ENCODE measurements at regions not wholly inside any gene's neighbourhood (a gene's known extent, or its start where the extent isn't known, plus 50 kb on each side); places are given as distances from the start of the nearest gene placed in this dataset.

- DNase-seq: no peak
- TF ChIP-seq CTCF (IDR thresholded peaks at IDR 0.05; ENCODE audit: borderline replicate concordance): no peak
- no peak overlapping the region for H3K27ac ChIP-seq (replicated peaks)
- H3K4me3 ChIP-seq: no peak overlapping the region
- intact Hi-C loops (cut with micrococcal nuclease): no loop called here
- H3K27me3 ChIP-seq (ENCODE audit: low read depth): peaks cover 54% of the 10 kb centered on the region
- H3K4me1 ChIP-seq: no peaks in the 10 kb centered on the region
- H3K36me3 ChIP-seq: no peaks in the 10 kb centered on the region
- peaks cover 37% of the 10 kb centered on the region for H3K9me3 ChIP-seq (replicated peaks)
These were observed 50.3 kb upstream of the CBFA2T3 start for GRCh38 chr16:89027281-89027680.

GRCh38 chr16:89031715-89032659, 55.0 kb upstream of the CBFA2T3 start:
- H3K27me3 ChIP-seq (ENCODE audit: low read depth): peaks cover 58% of the 10 kb centered on the region
- H3K9me3 ChIP-seq (replicated peaks): peaks cover 19% of the 10 kb centered on the region
- intact Hi-C loops (cut with micrococcal nuclease): no loop called here
- TF ChIP-seq CTCF (IDR thresholded peaks at IDR 0.05; ENCODE audit: borderline replicate concordance): no peak
- no peaks in the 10 kb centered on the region for H3K36me3 ChIP-seq
- DNase-seq: peak; percentile 28
- no peak overlapping the region for H3K27ac ChIP-seq (replicated peaks)
- no peak overlapping the region for H3K4me3 ChIP-seq
- no peaks in the 10 kb centered on the region for H3K4me1 ChIP-seq

GRCh38 chr16:89033304-89033703, 56.3 kb upstream of the CBFA2T3 start:
- DNase-seq: no peak
- Histone ChIP-seq H3K27me3 (ENCODE audit: low read depth) (peaks cover 57% of the 10 kb centered on the region), H3K9me3 (replicated peaks) (peaks cover 12% of the 10 kb centered on the region)

GRCh38 chr16:89033796-89034572, 57.0 kb upstream of the CBFA2T3 start:
- no peak for DNase-seq
- Histone ChIP-seq H3K36me3 (no peaks in the 10 kb centered on the region), H3K4me3 (no peak overlapping the region), H3K4me1 (no peaks in the 10 kb centered on the region), H3K27ac (replicated peaks) (no peak overlapping the region), H3K9me3 (replicated peaks) (peaks cover 12% of the 10 kb centered on the region), H3K27me3 (ENCODE audit: low read depth) (peaks cover 60% of the 10 kb centered on the region)
- intact Hi-C loops (cut with micrococcal nuclease): no loop called here
- no peak for TF ChIP-seq CTCF (IDR thresholded peaks at IDR 0.05; ENCODE audit: borderline replicate concordance)

More at GRCh38 chr16:89033304-89033703, 56.3 kb upstream of the CBFA2T3 start:
- Histone ChIP-seq H3K36me3 (no peaks in the 10 kb centered on the region), H3K27ac (replicated peaks) (no peak overlapping the region), H3K4me1 (no peaks in the 10 kb centered on the region), H3K4me3 (no peak overlapping the region)
- intact Hi-C loops (cut with micrococcal nuclease): no loop called here
- TF ChIP-seq CTCF (IDR thresholded peaks at IDR 0.05; ENCODE audit: borderline replicate concordance): no peak

GRCh38 chr16:89034573-89034961, 57.6 kb upstream of the CBFA2T3 start:
- Histone ChIP-seq H3K36me3 (no peaks in the 10 kb centered on the region), H3K9me3 (replicated peaks) (peaks cover 12% of the 10 kb centered on the region), H3K4me3 (no peak overlapping the region), H3K4me1 (no peaks in the 10 kb centered on the region), H3K27me3 (ENCODE audit: low read depth) (peaks cover 66% of the 10 kb centered on the region), H3K27ac (replicated peaks) (no peak overlapping the region)
- TF ChIP-seq CTCF (IDR thresholded peaks at IDR 0.05; ENCODE audit: borderline replicate concordance): no peak
- DNase-seq: no peak
- intact Hi-C loops (cut with micrococcal nuclease): no loop called here
